ENCODE measurements at regions not wholly inside any gene's neighbourhood (a gene's known extent, or its start where the extent isn't known, plus 50 kb on each side); places are given as distances from the start of the nearest gene placed in this dataset.

- no peaks in the 10 kb centered on the region for H3K36me3 ChIP-seq (replicated peaks in 1 of 2; ENCODE audit: control extremely low read depth in 1 of 2, control insufficient read depth in 1 of 2, extremely low read depth in 1 of 2, insufficient read depth in 2 of 2, low read length in 1 of 2)
- no peak overlapping the region for H3K9ac ChIP-seq (ENCODE audit: low read length)
- H3K79me2 ChIP-seq (ENCODE audit: control insufficient read depth, insufficient read depth, low read length): no peaks in the 10 kb centered on the region
- POLR2A ChIA-PET: no interaction called here
- H3K4me1 Mint-ChIP-seq: no peaks in the 10 kb centered on the region
- no peaks in the 10 kb centered on the region for H3K9me3 ChIP-seq (ENCODE audit: control extremely low read depth in 1 of 3, control insufficient read depth in 2 of 3, insufficient read depth in 1 of 3, low read length in 2 of 3)
- H3K27ac ChIP-seq (ENCODE audit: low read length in 2 of 2): no peak overlapping the region
- no peak for ATAC-seq (ENCODE audit: low read depth)
- H3K9me3 Mint-ChIP-seq (ENCODE audit: insufficient read depth): no peaks in the 10 kb centered on the region
- H3K4me2 ChIP-seq (replicated peaks; ENCODE audit: low read depth, low read length, poor library complexity, severe bottlenecking): no peak overlapping the region
- H4K20me1 ChIP-seq (ENCODE audit: control insufficient read depth, insufficient read depth, low read length, poor library complexity, severe bottlenecking): no peaks in the 10 kb centered on the region
- no peak overlapping the region for H3K4me3 ChIP-seq (ENCODE audit: control extremely low read depth in 1 of 5, extremely low read depth in 1 of 5, insufficient read depth in 1 of 5, low read depth in 2 of 5, low read length in 4 of 5)
- no peak overlapping the region for H3K27ac Mint-ChIP-seq
- intact Hi-C loops (cut with micrococcal nuclease): no loop called here
- CTCF ChIA-PET: no interaction called here
- no peak for TF ChIP-seq EZH2 (IDR thresholded peaks at IDR 0.05; ENCODE audit: borderline replicate concordance, insufficient read depth, low read depth, low read length, poor library complexity, severe bottlenecking)
- TF ChIP-seq CTCF (IDR thresholded peaks at IDR 0.05): no peak
- DNase-seq: no peak
- H2AFZ ChIP-seq (ENCODE audit: insufficient read depth, low read depth, low read length, poor library complexity, severe bottlenecking): no peak overlapping the region
- H3K4me1 ChIP-seq (ENCODE audit: control insufficient read depth in 2 of 2, insufficient read depth in 2 of 2, low read length in 2 of 2): no peaks in the 10 kb centered on the region
- no peaks in the 10 kb centered on the region for H3K27me3 Mint-ChIP-seq
- H3K27me3 ChIP-seq (replicated peaks in 1 of 4; ENCODE audit: control extremely low read depth in 1 of 4, control insufficient read depth in 3 of 4, insufficient read depth in 4 of 4, low read length in 3 of 4): no peaks in the 10 kb centered on the region
- H3K4me3 Mint-ChIP-seq: no peak overlapping the region
Measured at GRCh38 chr2:146527166-146527565, 1317.7 kb upstream of the ACVR2A start.

GRCh38 chr2:146523196-146523595 is 1321.6 kb upstream of the ACVR2A start:
- DNase-seq: no peak
- Histone ChIP-seq H3K4me3 (ENCODE audit: control extremely low read depth in 1 of 5, extremely low read depth in 1 of 5, insufficient read depth in 1 of 5, low read depth in 2 of 5, low read length in 4 of 5) (no peak overlapping the region), H3K4me1 (ENCODE audit: control insufficient read depth in 2 of 2, insufficient read depth in 2 of 2, low read length in 2 of 2) (no peaks in the 10 kb centered on the region), H3K9ac (ENCODE audit: low read length) (no peak overlapping the region), H3K4me2 (replicated peaks; ENCODE audit: low read depth, low read length, poor library complexity, severe bottlenecking) (no peak overlapping the region), H3K79me2 (ENCODE audit: control insufficient read depth, insufficient read depth, low read length) (no peaks in the 10 kb centered on the region), H4K20me1 (ENCODE audit: control insufficient read depth, insufficient read depth, low read length, poor library complexity, severe bottlenecking) (no peaks in the 10 kb centered on the region), H3K27ac (ENCODE audit: low read length in 2 of 2) (no peak overlapping the region), H3K27me3 (replicated peaks in 1 of 4; ENCODE audit: control extremely low read depth in 1 of 4, control insufficient read depth in 3 of 4, insufficient read depth in 4 of 4, low read length in 3 of 4) (no peaks in the 10 kb centered on the region), H3K36me3 (replicated peaks in 1 of 2; ENCODE audit: control extremely low read depth in 1 of 2, control insufficient read depth in 1 of 2, extremely low read depth in 1 of 2, insufficient read depth in 2 of 2, low read length in 1 of 2) (no peaks in the 10 kb centered on the region), H3K9me3 (ENCODE audit: control extremely low read depth in 1 of 3, control insufficient read depth in 2 of 3, insufficient read depth in 1 of 3, low read length in 2 of 3) (no peaks in the 10 kb centered on the region), H2AFZ (ENCODE audit: insufficient read depth, low read depth, low read length, poor library complexity, severe bottlenecking) (no peak overlapping the region)
- POLR2A ChIA-PET: no interaction called here
- no CpG with 5 or more reads among the region's 1 CpG for WGBS (ENCODE audit: insufficient coverage)
- no peak overlapping the region for H3K27ac Mint-ChIP-seq
- ATAC-seq (ENCODE audit: low read depth): no peak
- TF ChIP-seq EZH2 (IDR thresholded peaks at IDR 0.05; ENCODE audit: borderline replicate concordance, insufficient read depth, low read depth, low read length, poor library complexity, severe bottlenecking) (no peak), CTCF (IDR thresholded peaks at IDR 0.05) (peak; percentile 25)
- CTCF ChIA-PET: no interaction called here
- H3K4me3 Mint-ChIP-seq: no peak overlapping the region
- intact Hi-C loops (cut with micrococcal nuclease): no loop called here
- peaks cover 1% of the 10 kb centered on the region for H3K27me3 Mint-ChIP-seq
- H3K9me3 Mint-ChIP-seq (ENCODE audit: insufficient read depth): no peaks in the 10 kb centered on the region
- no peaks in the 10 kb centered on the region for H3K4me1 Mint-ChIP-seq
